ENCODE measurements at regions not wholly inside any gene's neighbourhood (a gene's known extent, or its start where the extent isn't known, plus 50 kb on each side); places are given as distances from the start of the nearest gene placed in this dataset.

- Histone ChIP-seq H3K4me1 (no peaks in the 10 kb centered on the region), H3K36me3 (no peaks in the 10 kb centered on the region), H3K4me3 (no peak overlapping the region), H3K27ac (no peak overlapping the region), H3K9me3 (no peaks in the 10 kb centered on the region), H3K27me3 (no peaks in the 10 kb centered on the region)
- DNase-seq (ENCODE audit: low spot score in 2 of 2) = no peak
- TF ChIP-seq, protein P1, sequence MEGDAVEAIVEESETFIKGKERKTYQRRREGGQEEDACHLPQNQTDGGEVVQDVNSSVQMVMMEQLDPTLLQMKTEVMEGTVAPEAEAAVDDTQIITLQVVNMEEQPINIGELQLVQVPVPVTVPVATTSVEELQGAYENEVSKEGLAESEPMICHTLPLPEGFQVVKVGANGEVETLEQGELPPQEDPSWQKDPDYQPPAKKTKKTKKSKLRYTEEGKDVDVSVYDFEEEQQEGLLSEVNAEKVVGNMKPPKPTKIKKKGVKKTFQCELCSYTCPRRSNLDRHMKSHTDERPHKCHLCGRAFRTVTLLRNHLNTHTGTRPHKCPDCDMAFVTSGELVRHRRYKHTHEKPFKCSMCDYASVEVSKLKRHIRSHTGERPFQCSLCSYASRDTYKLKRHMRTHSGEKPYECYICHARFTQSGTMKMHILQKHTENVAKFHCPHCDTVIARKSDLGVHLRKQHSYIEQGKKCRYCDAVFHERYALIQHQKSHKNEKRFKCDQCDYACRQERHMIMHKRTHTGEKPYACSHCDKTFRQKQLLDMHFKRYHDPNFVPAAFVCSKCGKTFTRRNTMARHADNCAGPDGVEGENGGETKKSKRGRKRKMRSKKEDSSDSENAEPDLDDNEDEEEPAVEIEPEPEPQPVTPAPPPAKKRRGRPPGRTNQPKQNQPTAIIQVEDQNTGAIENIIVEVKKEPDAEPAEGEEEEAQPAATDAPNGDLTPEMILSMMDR (IDR thresholded peaks at IDR 0.05) = no peak
- no peak for TF ChIP-seq POLR2A (IDR thresholded peaks at IDR 0.05)
- TF ChIP-seq EP300 (IDR thresholded peaks at IDR 0.05) = no peak
These were observed 323.2 kb upstream of the NOCT start for GRCh38 chr4:138692411-138692810.

DNA sequence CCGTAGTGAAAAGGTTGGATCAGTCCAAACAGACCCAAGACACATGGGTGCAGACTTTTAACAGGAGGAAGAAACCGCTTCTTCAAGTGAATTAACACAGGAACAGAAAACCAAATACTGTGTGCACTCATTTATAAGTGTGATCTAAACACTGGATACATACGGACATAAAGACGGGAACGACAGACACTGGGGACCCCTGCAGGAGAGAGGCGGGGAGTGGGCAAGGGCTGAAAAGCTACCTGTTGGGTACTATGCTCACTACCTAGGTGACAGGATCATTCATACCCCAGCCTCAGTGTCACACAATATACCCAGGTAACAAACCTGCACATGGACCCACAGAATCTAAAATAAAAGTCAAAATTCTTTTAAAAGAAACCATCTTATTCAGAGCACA is 326.0 kb upstream of the NOCT start:
- Histone ChIP-seq H3K27ac (no peak overlapping the region), H3K27me3 (no peaks in the 10 kb centered on the region), H3K9me3 (no peaks in the 10 kb centered on the region), H3K4me3 (no peak overlapping the region), H3K36me3 (no peaks in the 10 kb centered on the region), H3K4me1 (no peaks in the 10 kb centered on the region)
- WGBS, 2 donors = 86% methylated on average over 5 to 6 of the region's 6 CpGs
- no peak for DNase-seq (ENCODE audit: low spot score in 2 of 2)
- TF ChIP-seq POLR2A (IDR thresholded peaks at IDR 0.05) (no peak), EP300 (IDR thresholded peaks at IDR 0.05) (no peak)
- TF ChIP-seq, protein P1 (IDR thresholded peaks at IDR 0.05) = no peak

DNA sequence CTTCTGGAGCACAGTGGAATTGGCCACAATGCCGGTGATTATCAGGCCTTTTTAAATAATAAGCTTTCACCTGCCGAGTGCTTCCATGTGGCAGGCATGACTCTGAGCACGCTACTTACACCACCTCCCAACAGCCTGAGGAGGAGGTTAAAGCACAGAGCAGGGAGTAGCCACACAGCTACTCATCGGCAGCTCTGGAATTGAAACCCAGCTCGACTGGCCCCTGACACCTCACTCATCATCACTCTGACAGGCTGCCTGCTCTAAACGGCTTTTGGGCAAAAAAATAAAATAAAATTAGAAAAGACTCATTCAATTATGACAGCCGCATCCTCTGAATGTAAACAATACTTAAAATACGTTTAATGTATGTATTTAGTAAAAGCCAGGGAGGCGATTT is 326.4 kb upstream of the NOCT start:
- Histone ChIP-seq H3K4me3 (no peak overlapping the region), H3K27me3 (no peaks in the 10 kb centered on the region), H3K36me3 (no peaks in the 10 kb centered on the region), H3K4me1 (no peaks in the 10 kb centered on the region), H3K27ac (no peak overlapping the region), H3K9me3 (no peaks in the 10 kb centered on the region)
- no peak for DNase-seq (ENCODE audit: low spot score in 2 of 2)
- WGBS, 2 donors = 81 to 84% methylated on average over 9 of the region's 9 CpGs
- TF ChIP-seq EP300 (IDR thresholded peaks at IDR 0.05) (no peak), POLR2A (IDR thresholded peaks at IDR 0.05) (no peak)
- TF ChIP-seq, protein P1 (IDR thresholded peaks at IDR 0.05) = no peak

- H3K36me3 ChIP-seq = no peaks in the 10 kb centered on the region
- TF ChIP-seq POLR2A (IDR thresholded peaks at IDR 0.05) = no peak
- WGBS, 2 donors = 87 to 89% methylated on average over 12 of the region's 12 CpGs
- H3K27ac ChIP-seq = no peak overlapping the region
- no peak for DNase-seq (ENCODE audit: low spot score in 2 of 2)
- no peaks in the 10 kb centered on the region for H3K27me3 ChIP-seq
- no peaks in the 10 kb centered on the region for H3K9me3 ChIP-seq
- no peak overlapping the region for H3K4me3 ChIP-seq
- no peaks in the 10 kb centered on the region for H3K4me1 ChIP-seq
These were observed 327.0 kb upstream of the NOCT start for GRCh38 chr4:138688408-138689085.

DNA sequence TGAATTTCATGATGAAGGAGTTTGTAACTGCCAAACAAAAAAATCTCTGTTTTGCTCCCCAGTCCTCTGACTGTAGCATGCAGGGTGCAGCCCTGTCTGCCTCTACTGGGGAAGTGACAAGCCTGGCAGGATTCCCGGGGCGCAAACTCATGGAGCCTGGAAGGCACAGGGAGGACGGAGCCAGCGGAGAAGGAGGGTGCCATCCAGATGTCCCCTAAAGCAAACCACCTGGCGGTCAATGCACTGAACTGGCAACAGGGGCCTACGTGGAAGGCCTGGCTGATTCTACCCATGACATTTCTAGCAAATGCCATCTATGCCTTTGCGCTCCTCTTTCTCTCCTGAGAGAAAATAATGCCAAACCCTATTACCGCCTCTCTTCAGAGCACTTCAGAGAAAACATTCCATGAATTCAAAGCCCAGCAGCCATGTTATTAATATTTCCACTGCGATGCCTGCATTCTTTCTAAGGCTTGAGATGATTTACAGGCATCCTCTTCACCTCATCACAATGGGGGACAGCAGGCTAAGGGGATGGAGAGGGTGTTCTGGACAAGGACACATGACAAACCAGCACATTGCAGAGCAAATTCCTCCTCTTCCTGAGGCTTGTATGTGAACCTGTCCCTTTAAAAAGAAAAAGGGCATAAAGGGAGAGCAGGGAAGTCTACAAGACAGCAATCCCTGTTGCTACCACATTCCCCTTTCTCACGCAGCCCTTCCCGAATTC is 329.3 kb upstream of the NOCT start:
- Histone ChIP-seq H3K27ac (no peak overlapping the region), H3K27me3 (peaks cover 0 to 5% of the 10 kb centered on the region in 2 donors), H3K4me1 (peaks cover 0 to 2% (median 0%) of the 10 kb centered on the region in 4 donors), H3K4me3 (no peak overlapping the region), H3K36me3 (no peaks in the 10 kb centered on the region), H3K9me3 (no peaks in the 10 kb centered on the region)
- no peak for DNase-seq (ENCODE audit: low spot score in 2 of 2)
- WGBS, 2 donors = 73 to 79% methylated on average over 11 of the region's 11 CpGs
- TF ChIP-seq, protein P1 (IDR thresholded peaks at IDR 0.05) = no peak
- TF ChIP-seq POLR2A (IDR thresholded peaks at IDR 0.05) = no peak
- TF ChIP-seq EP300 (IDR thresholded peaks at IDR 0.05) = no peak
